ENCODE measurements at regions not wholly inside any gene's neighbourhood (a gene's known extent, or its start where the extent isn't known, plus 50 kb on each side); places are given as distances from the start of the nearest gene placed in this dataset.

DNA sequence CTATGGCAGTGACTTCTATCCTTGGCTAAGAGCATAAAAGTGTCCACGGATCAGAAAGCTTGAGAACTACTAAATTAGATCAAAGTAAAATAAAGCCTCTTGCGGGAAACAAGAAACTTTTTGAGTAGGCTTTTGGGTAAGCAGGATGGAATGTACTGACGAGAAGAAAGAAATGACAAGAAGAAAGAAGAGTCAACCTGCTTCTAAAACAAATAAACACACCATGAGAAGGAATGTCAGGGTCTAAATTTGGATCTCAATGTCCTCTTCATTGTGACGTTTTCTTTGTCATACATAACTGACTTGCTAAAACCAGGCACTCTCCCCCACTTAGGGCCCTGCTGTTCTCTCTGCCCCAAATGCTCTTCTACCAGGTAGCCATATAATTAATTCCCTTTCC is 290.1 kb upstream of the PTGER4 start:
- DNase-seq = no peak

GRCh38 chr5:40386289-40386688 is 293.4 kb upstream of the PTGER4 start:
- DNase-seq = no peak

- DNase-seq = no peak
Observed at GRCh38 chr5:40385544-40385943, 294.2 kb upstream of the PTGER4 start.

- no peak for DNase-seq
Observed at GRCh38 chr5:40384782-40385390, 294.8 kb upstream of the PTGER4 start.

DNA sequence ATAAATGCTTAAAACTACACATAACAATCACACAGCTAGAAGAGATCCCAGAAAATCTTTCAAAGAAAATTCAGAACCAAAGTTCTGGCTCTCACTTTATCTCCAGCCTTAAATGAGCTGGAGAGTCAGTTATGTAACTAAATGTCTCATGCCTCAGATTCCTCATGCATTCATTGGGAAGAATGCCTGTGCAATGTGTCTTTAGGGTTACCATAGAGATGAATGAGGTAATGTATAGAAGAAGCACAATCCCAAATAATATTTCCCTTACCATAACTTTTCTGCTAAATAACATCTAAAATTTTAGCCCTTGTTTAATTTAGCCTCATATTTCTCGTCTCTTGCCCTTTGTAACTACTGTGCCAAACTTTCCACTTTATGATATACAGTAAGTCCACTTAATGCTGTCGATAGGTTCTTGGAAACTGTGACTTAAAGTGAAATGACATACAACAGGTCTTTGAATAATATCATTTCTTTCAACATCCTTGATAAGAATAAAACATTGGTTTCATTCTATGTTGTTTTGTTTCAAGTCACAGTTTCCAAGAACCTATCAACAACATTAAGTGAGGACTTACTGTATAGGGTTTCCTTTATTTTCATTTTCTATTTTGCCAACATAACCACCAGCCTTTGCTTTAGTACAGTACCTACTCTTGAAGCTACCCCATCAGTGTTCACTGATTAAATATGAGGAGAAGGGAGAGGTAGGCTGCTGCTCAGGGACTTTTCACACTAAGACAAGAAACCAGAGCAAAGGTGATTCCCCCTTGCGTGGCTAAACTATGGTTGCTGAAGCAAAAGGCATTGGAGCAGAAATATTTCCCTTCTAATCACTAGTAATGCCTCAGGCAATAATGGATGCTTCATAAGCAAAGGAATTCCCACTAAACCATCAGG is 295.7 kb upstream of the PTGER4 start:
- no peak for DNase-seq

GRCh38 chr5:40381676-40382363 is 297.9 kb upstream of the PTGER4 start:
- no peak for DNase-seq

DNA sequence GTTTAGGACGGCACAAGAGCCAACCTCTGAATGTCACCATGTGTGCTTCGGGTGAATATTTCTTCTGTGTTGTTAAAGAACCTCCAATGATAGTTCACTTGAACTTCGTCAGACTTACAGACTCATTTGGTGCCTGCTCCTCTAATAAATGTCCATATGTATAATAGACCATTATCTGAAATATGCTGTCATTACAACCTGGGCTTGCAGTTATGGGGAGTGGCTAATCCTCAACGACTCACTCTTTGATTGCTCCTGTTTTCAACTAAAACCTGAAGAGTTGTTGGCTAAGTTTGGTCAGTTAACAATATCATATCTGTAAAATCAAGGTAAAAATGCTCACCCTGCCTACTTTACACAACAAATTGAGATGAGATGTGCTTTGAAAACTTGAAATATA is 298.7 kb upstream of the PTGER4 start:
- no peak for DNase-seq

DNA sequence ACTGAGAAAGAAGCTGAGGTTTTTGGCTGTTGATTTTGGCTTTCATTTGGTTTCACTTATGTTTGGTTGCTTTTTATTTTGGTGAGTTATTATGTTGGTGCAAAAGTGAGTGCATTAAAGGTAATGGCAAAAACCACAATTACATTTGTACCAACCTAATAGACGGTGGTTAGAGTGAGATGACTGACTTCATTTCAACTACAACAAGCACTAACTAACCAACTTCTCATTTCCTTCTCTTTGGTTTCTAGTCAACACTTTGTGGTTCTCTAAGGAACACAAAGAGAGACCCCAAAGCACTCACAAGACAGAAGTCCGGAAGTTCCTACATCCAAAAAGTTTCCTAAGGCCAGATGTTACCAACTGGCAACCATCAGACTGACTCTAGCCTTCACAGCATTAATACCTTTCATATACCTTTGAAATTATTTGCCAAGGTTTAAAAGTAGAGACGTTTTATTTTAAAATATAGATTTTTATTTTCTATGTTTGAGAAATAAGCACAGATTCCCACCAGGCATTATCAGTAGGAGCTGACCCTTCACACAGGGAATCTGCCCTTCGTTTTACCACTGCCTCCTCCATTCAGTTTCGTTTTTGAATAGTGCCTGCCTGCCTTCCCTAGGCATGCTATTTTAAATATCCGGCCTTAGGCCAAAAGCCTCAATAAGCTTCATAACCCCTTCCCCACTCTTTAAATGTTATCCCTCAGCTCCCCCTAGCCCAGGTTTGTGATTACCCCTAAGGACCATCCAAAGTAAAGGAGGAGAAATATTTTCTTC is 301.1 kb upstream of the PTGER4 start:
- no peak for DNase-seq

- DNase-seq = no peak
Observed at GRCh38 chr5:40376566-40376965, 303.1 kb upstream of the PTGER4 start.

DNA sequence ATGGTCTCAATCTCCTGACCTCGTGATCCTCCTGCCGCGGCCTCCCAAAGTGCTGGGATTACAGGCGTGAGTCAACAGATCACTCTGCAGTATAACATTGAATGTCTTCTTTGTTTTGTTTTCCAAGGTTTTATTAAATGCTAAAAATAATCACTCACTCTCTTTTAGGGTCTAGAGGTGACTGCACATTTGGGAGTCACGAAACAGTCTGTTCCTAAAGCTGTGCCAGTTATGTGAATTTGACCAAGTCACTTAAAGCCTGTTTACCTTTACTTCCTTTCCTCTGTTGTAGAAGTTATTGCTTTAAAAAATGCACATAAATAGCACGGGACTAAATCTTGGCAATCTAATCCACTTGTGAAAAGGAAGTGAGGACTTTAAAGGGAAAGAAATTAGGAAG is 304.9 kb upstream of the PTGER4 start:
- DNase-seq = no peak

DNA sequence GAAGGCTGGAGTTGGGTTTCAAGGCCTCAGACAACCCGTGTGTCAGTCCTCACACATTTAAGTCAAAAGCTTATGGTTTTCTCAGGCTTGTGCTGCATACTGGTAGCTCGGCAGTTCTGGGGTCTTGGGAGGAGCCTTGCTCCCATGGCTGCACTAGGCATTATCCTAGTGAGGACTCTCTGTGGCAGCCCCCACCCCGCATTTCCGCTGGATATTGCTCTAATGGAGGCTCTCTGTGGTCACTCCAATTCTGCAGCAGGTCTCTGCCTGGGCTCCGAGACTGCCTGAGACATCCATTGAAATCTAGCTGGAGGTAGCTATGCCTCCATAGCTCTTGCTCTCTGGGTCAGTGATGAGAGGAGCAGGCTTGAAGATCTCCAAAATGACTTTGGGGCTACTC is 311.5 kb upstream of the PTGER4 start:
- DNase-seq = no peak

DNA sequence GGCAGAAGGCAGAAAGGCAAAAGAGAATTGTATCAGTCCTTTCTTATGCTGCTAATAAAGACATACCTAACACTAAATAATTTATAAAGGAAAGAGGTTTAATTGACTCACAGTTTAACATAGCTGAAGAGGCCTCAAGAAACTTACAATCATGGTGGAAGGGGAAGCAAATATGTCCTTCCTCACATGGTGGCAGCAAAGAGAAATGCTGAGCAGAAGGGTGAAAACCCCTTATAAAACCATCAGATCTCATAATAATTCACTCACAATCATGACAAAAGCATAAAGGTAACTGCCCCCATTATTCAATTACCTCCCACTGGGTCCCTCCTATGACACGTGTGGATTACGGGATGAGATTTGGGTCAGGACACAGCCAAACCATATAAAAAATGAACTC is 312.5 kb upstream of the PTGER4 start:
- DNase-seq = no peak

GRCh38 chr5:40365342-40366330 is 314.1 kb upstream of the PTGER4 start:
- DNase-seq = no peak

- DNase-seq = no peak
Observed at GRCh38 chr5:40364441-40364840, 315.3 kb upstream of the PTGER4 start.

DNA sequence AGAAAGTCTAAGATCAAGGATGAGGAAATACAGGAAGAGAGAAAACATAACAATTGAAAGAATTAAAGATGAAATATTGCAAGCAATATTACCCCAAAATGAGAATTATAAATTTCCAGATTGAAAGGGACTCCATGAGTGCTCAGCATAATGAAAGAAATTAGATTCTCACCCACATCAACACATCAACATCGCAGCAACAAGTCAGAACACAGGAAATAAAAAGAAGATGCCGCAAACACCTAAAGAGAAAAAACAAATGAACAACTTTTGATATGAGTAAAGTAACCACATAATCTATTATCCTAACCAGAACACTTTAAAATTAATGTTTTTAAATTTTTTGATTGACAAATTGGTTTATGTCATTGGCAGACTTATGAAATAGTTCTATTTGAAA is 318.3 kb upstream of the PTGER4 start:
- DNase-seq = no peak

GRCh38 chr5:40360685-40361084 is 319.0 kb upstream of the PTGER4 start:
- DNase-seq = no peak

DNA sequence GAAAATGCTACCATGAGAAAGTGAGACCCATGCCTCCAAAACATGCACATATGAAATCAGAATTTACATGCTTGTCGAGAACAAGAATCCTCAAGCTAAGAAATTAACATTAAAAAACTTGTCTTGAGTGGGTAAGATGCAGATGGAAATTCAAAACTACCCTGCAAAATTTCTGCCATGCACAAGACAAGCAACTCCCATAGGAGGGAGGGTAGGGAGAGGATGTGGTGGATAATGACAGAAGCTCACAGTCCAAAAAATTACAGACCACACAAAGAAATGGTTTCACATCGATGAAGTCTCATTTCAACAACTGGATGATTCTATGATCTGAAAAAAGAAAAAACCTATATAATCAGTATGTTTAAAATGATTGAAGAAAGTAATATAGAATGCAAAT is 319.9 kb upstream of the PTGER4 start:
- no peak for DNase-seq

GRCh38 chr5:40359093-40359492 is 320.6 kb upstream of the PTGER4 start:
- DNase-seq = no peak

DNA sequence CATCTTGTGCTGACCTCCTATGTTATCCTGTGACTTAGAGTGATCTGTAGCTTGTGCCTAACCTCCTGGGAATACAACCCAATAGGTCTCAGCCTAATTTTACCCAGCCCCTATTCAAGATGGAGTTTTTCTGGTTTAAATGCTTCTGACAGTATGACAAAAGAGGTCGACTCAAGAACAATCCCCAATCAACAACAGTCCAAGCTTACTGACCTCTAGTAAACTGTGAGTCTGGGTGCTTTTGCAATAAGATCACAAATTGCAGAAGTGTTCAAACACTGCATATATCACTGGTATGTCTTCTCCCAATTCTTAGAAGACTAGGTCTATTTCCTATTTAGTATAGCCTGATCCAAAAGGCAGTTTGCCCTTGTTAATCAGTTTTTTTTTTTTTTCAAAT is 323.5 kb upstream of the PTGER4 start:
- no peak for DNase-seq

GRCh38 chr5:40355846-40356245 is 323.9 kb upstream of the PTGER4 start:
- DNase-seq = no peak
